DMS53 treated with DMSO at 0.1 percent for 48 hours (cell line): ENCODE measurements at regions not wholly inside any gene's neighbourhood (a gene's known extent, or its start where the extent isn't known, plus 50 kb on each side); places are given as distances from the start of the nearest gene placed in this dataset.
A peak's percentile ranks its signal among the peaks of the same experiment; 100 is the strongest.

ENCODE experiments used
- DNase-seq: peaks from one replicate; lab custom pipeline; 2025; ENCODE audit not compliant: unreplicated experiment; lab: John Stamatoyannopoulos, UW

DNA sequence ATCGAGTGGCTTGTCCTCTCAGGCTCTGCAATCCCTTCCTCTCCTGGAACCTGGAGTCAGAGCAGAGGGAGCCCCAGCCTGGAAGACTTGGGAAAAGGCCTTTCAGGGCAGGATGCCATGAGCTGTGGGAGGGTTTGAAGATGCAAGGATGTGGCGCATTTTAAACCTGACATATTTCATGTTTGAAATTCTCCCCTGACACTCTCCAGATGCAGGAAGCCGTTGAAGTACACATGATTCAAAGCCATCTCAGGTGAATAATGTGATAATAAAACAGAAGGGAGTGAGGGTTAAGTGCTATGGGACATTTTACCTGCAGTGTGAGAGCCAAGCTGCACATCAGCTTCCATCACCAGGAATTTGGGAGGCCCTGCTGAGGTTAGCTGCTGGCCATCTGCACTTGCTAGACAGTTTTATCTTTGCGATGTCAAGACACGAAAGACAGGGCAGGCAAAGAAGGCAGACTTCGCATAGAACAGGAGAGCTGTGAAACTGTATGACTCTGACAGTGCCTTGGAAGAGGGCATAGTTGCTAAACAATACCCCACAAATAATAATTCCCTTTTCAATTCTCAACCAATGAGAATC lies 159.1 kb upstream of the GDF10 start:
- no peak for DNase-seq

DNA sequence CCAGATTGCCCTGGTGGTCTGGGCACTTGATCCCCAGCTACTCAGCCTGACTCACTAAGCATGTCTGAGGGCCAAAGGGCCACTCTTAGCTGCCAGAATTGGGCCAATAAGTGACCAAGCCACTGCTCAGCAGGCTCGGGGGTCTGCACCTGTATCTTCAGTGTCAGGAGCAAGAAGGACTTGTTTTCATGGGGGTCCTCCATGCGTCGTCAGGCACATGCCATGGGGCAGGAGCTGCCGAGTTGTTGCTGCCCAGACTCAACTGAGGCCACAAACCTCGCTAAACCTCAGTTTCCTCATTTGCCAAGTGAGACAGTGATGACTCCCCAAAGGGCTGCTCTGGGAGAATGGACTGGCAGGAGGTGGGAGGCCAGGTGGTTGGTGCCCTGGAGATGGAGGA lies 158.6 kb upstream of the GDF10 start:
- DNase-seq, result no peak

DNA sequence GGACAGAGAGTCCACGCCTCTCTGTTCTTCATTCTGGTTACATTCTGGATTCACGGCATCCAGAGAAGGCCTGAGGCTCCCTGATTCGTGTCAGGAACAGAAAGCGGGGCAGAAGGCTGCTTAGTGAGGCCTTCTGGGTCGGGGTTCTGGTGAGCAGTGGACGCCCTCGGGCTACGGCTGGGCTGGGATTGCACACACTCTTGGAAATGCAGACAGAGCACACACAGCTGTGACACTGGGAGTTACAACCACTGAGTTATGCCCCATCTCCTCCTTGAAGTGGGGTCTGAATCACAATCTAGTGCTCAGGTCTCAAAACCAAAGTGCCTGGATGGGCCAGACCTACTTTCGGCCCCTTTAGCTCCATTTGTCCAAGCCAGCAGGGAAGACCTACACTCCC lies 156.9 kb upstream of the GDF10 start:
- DNase-seq, result no peak

DNA sequence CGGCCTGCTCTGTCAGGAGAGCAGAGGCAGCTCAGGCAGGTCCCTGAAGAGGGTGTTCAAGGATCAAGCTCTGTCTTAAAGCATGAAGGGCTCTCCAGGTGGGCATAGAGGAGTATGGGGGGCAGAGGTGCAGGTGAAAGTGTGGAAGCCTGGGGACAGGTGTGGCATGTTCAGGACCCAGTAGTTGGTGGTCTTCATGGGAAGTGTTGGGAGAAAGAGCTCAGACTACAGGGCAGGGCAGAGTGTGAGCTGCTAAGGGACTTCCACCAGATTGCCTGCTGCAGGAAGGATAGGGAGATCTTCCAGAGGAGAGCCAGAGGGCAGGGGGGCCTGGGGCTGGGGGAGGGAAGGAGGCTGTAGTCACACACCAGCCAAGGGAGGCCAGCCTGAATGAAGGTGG lies 156.5 kb upstream of the GDF10 start:
- DNase-seq, result no peak

DNA sequence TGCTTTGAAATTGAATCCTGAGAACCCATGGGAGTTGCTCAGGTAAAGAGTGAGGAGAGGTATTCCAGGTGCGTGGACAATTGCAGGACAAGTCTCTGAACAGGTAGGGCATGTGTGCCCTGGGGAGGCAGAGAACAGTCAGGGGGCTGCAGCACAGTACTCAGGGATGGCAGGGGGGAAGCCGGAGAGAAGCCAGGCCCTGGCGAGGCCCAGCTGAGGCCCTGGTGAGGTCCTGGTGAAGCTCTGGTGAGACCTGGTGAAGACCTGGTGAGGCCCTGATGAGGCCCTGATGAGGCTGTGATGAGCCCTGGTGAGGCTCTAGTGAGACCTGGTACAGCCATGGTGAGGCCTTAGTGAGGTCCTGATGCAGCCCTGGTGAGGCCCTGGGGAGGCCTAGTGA lies 155.5 kb upstream of the GDF10 start:
- DNase-seq, result no peak

DNA sequence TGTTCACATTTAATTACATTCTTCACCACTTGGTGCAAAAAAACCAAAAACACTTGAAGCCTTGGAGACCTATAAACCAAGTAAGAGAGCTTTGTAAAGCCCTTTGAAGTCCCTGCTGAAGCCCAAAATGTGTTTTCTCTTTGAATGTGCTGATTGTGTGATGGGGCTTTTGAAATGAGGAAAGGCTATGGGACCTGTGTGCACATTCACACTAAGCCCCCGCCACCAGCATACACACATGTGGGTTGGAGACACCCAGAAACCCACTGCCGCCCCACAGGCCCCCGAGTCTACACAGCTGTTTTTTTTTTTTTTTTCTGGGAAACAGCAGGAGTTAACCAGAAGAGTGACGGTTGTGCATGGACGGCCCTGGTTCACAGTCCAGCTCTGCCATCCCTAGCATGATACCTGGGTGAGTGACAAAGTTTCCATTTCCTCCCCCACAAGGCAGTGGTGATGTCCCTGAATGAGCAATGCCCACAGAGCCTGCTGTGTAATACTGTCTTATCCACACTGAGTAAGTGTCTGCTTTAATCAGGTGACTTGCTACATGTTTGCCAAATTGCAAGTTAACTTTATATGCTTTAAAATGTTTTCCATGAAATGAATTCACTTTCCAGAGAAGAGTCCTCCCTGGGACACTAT lies 154.6 kb upstream of the GDF10 start:
- DNase-seq, result no peak

DNA sequence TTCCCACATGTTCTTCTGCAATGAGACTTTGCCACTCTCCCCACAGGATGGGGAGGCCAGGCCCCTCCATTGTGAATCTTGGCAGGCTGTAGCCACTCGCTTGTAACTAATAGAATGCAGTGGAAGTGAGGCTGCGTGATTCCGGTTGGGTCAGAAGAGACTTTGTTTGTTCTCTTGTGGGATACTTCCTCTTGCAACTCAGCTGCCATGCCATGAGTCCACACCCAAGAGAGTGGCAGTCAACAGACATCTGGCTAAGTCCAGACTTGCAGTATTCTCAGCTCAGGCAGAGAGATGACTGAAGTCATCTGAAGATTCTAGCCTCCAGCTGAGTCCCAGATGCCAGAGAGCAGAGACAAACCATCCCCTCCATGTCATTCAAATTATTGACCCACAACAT lies 153.4 kb upstream of the GDF10 start:
- DNase-seq, result peak; percentile 11

DNA sequence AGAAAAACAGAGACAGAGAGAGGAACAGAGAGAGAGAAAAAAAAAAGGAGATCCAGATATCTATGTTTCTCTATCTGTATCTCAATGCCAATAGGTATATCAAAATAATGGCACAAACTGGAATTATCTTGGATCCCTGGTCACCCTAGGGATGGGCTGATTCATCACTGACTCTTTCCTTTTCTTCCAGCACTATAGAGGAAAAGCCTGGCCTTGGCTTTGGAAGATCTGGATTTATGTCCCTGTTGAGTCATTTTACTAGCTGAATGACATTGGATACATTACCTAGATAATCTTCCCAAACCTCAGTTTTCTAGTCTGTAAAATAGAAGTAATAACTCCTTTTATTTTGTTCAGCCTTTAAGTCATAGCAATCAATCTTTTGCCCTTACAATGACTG lies 152.8 kb upstream of the GDF10 start:
- DNase-seq, result no peak

DNA sequence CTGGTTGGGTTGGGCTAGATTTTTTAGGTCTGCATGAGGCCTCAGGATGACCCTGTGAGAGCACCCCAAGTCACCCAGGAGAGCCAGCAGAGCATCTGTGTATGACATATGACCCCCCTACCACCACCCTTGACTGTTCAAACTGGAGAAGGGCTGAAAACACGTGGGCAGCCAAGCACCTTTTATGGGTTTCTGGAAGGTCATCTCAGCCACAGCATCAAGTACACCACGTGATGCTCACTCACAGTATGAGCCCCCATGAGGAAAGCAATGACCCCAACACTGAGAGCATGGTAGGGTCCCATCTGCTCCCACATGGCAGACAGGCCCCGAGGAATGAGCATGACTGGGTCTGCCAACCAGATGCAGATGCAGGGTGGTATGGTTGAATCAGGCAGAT lies 149.4 kb upstream of the GDF10 start:
- DNase-seq, result no peak

DNA sequence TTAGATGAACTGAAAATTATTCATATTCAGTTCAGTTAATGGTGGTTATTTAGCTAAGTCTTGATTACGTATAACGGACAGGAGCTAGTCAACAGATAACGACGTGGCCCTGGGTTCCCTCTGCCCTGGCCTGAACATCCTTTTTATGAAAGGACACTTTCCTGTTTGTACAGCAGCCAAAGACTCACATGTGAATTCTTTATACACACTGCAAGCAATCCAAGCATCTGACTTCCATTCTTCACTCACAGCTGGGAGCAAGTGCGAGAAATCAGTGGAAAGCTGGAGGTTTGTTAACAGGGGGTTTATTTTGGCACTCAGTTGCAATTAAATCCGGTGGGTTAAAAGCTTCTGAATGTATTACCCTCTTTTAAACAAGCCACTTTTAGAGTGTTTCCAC lies 148.1 kb upstream of the GDF10 start:
- DNase-seq, result no peak

DNA sequence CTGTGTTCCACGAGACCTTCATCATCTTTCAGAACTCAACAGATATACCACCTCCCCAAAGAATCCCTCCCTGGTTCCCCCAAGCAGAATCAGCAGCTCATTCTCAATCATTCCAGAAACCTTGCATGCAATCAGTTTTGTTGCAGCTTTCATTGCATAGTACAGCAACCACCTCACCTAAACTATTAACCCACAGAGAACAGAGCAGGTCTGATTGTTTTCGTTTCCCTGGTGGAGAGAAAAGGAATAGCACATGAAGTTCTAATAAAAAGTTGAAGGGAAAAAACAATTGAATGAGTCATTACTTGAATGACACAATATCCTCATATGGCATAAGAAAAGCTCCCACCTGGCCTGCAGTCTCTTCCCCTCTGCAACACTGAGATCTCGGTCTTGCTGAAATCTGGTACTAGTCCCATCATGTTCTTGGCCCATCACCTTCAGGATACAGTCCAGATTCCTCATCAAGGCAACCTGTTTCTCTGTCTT lies 147.1 kb upstream of the GDF10 start:
- DNase-seq, result peak; percentile 67

DNA sequence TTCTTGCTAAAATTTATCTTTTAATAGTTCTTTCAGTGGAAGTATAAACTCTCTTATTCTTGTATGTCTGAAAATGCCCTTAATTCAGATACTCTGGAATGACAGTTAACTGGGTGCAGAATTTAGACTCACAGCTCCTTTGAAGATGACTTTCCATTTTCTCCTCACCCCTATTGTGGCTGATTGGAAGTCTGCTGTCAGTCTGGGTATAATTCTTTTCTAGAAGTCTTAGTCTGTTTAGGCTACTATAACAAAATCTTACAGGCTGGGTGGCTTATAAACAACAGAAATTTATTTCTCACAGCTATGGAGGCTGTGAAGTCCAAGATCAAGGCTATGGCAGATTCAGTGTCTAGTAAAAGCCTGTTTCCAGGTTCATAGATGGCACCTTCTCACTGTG lies 145.2 kb upstream of the GDF10 start:
- no peak for DNase-seq

DNA sequence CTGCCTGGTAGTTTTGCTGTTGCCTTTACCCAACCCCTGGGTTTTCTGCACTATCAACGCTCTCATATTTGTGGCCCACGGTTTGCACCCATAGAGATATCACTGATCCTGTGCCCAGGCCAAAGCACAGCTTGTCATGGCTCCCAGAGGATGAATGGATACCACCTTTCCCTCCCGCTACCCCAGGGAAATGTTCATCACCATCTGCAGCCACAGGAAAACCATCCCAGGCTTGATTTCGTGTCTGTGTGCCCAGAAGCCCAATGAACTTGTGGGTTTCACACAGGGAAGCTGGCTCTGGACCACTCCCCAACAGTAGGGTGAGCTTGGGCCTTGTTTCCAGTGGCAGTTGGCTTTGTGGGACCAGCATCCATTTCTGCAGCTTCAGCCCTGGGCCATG lies 143.1 kb upstream of the GDF10 start:
- DNase-seq, result no peak

DNA sequence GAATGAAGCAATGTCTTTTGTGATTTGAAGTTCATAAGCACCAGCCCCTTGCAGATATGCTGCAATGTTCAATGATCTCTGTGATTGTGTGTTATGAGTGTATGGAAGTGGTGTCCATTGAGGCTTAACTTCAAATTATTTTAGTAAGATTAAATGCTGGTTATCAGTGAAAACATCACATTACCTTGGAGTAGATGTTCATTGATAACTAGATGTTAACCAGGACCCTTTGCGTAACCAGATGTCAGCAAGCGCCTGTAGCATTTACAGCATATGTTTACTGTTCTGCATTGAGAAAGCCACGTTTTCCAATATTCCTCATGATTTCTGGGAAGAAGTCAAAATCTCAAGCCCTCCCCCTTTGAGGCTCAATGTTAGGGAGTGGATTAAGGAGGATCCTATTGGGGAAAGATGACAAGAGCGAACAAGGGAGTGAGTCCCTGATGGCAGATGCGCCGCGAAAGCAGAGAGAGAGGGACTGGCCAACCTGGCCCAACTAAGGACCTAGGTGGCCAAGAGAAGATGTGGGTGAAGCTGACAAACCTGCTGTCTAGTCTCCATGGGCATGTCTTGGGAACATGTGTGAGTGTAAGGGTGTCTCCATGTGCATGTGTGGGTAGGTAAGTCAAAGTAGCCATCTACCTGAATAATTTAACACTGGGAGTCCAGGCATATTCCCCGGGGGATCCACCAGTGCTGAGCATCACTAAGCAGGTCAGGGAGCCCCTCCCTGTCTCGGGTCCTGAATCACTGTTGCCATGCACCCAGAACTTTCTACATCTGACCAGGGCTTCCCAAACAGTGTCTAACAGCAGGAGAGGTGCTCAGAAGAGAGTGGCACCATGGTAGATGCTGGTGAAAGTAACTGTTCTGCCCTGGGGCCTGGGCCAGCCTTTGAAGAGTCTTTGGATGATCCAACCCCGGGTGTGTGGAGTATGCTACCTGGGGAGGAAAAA lies 141.6 kb upstream of the GDF10 start:
- DNase-seq, result no peak

DNA sequence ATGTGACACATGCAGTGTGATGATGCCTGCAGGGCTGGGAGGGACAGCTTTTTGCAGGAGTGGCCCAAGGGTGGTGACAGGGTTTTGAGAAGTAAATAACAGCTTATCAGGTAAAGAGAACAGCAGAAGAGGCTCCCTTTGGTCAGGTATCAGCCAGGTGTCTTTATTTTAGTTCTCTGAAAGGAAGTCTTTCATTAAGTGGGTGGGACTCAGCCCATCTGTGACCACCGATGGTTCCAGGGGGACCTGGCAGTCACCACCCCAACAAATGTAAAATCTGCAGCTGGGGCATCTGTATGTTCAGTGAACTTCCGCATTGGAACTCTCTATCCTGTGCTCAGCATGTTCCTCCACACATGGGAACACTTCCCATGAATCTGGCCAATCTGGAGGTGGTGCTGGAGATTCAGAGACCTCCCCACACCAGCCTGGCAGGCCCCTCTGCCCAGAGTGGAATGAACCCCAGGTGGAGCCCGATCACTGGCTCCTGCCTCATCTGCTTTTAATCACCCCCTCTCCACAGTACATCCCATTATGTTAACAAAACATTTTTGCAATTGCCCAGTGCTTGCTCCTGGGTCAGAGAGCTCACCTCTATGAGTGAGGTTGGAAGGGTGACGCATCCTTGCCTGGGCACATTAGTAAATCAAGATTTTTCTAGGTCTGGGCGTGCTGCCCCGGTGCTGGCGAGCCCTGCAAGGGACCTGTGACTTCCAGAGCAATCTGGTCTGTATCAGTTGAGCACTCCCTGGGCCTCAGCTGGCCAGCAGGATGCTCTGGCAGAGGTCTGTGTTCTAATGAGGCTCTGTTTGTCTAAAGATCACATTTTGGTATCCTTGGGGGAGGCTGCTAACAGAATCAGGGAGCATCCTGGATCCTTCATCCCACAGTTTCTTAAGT lies 140.4 kb upstream of the GDF10 start:
- no peak for DNase-seq

DNA sequence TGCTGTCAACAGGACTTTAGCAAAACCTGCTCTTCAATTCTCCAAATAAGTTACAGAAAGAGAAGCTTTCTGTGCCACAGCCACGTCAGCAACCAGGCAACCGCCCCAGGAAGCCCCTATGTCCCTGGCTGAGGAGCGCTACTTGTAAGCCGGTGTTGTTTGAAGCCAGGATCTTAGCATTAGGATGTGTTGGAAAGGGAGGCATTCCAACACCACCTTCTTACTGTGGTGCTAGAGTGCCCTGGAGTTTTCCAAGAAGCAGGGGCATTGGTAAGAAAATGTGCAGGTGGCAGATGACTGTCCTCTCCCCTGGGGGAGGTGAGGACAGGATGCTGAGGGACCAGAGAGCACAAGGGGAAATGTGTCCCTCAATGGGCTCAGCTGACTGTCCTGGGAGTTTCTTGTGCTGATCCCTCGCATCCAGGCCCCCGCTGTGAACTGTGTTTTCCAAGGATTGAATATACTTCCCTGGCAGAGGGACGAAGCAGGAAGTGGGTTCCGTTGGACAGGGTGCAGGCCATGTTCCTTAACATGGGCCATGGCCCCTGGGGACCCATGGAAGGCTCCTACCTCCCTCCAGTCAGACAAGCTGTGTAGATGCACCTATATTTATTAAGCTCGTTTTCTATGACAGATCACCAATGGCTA lies 139.6 kb upstream of the GDF10 start:
- no peak for DNase-seq

DNA sequence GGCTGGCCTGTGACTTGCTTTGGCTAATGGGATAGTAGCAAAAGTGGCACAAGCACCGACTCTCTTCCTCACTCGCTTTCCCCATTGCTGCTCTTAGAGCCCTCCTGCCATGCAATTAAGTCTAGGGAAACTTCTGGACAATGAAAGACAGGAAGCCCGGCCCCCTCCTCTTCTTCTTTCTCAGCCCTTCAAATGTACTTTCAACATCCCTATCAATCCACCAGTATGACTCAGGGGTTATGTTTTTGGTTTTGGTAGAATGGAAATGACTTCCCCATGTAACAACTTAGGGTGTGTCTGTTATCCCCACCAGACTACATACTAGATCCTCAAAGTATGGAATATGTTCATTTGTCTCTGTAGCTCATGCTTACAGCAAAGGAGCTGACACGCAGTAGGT lies 139.0 kb upstream of the GDF10 start:
- DNase-seq, result no peak

DNA sequence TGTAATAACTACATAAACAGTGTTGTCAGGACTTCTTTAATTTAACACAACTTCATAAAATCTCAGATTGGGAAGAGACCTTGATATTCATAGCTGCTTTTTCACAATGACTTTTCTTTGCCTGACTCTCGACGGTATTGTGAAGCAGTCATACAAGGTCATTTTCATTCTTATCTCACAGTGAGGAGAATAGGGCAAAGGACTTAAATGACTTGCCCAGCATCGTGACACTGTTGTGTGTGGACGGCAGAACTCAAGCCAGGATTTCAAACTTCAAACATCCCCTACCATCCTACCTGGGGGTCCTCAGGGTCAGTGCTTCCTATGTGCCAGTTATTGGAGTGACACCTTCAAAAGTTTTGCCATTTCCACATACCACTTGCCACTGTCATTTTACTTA lies 138.5 kb upstream of the GDF10 start:
- DNase-seq, result no peak

DNA sequence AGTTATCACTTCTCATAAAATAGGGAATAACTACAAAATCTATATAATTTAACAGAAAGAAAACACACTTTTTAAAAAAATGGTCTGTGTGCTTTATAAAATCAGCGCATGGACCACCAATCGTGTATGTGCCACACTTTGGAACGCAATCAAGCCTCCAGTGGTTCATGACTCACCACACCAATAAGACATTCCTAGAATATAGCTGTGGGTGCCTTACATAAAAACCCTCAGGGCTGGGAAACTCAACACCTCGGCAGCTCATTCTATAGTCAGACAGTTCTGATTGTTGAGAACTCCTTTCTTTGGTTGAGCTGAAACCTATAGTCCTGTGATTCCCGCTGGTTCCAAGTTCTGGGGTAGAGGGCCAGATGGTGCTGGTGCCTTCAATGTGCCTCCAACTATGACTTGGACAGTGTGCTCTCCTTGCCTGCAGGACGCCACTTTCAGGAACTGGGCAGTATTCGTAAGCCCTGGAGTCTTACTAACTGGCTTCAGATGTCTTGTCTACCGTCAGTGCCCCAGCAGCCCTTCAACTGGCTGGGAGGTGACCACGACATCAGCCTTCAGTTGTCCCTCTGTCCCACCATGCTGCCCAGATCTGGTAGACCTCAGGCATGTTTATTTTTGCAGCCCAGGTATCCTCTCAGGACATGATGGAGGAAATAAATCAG lies 135.7 kb upstream of the GDF10 start:
- DNase-seq, result no peak

DNA sequence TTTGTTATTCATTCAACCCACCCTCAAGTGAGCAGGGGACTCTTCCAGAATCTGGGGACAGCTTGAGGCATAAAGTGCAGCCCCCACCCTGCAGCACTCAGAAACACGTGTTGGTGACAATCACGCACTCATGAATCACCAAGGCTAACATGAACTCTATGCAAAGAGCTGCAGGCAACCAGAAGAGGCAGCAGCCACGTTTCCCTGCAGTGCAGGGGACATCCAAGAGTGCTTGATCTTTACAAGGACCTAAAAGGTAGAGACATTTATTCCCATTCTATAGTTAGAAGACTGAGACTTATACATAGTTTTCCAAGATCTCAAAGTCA lies 135.2 kb upstream of the GDF10 start:
- no peak for DNase-seq
